ENCODE measurements at regions not wholly inside any gene's neighbourhood (a gene's known extent, or its start where the extent isn't known, plus 50 kb on each side); places are given as distances from the start of the nearest gene placed in this dataset.

GRCh38 chr3:72088486-72089025 is 303.6 kb upstream of the PROK2 start (continued):
- TF ChIP-seq, protein P1, sequence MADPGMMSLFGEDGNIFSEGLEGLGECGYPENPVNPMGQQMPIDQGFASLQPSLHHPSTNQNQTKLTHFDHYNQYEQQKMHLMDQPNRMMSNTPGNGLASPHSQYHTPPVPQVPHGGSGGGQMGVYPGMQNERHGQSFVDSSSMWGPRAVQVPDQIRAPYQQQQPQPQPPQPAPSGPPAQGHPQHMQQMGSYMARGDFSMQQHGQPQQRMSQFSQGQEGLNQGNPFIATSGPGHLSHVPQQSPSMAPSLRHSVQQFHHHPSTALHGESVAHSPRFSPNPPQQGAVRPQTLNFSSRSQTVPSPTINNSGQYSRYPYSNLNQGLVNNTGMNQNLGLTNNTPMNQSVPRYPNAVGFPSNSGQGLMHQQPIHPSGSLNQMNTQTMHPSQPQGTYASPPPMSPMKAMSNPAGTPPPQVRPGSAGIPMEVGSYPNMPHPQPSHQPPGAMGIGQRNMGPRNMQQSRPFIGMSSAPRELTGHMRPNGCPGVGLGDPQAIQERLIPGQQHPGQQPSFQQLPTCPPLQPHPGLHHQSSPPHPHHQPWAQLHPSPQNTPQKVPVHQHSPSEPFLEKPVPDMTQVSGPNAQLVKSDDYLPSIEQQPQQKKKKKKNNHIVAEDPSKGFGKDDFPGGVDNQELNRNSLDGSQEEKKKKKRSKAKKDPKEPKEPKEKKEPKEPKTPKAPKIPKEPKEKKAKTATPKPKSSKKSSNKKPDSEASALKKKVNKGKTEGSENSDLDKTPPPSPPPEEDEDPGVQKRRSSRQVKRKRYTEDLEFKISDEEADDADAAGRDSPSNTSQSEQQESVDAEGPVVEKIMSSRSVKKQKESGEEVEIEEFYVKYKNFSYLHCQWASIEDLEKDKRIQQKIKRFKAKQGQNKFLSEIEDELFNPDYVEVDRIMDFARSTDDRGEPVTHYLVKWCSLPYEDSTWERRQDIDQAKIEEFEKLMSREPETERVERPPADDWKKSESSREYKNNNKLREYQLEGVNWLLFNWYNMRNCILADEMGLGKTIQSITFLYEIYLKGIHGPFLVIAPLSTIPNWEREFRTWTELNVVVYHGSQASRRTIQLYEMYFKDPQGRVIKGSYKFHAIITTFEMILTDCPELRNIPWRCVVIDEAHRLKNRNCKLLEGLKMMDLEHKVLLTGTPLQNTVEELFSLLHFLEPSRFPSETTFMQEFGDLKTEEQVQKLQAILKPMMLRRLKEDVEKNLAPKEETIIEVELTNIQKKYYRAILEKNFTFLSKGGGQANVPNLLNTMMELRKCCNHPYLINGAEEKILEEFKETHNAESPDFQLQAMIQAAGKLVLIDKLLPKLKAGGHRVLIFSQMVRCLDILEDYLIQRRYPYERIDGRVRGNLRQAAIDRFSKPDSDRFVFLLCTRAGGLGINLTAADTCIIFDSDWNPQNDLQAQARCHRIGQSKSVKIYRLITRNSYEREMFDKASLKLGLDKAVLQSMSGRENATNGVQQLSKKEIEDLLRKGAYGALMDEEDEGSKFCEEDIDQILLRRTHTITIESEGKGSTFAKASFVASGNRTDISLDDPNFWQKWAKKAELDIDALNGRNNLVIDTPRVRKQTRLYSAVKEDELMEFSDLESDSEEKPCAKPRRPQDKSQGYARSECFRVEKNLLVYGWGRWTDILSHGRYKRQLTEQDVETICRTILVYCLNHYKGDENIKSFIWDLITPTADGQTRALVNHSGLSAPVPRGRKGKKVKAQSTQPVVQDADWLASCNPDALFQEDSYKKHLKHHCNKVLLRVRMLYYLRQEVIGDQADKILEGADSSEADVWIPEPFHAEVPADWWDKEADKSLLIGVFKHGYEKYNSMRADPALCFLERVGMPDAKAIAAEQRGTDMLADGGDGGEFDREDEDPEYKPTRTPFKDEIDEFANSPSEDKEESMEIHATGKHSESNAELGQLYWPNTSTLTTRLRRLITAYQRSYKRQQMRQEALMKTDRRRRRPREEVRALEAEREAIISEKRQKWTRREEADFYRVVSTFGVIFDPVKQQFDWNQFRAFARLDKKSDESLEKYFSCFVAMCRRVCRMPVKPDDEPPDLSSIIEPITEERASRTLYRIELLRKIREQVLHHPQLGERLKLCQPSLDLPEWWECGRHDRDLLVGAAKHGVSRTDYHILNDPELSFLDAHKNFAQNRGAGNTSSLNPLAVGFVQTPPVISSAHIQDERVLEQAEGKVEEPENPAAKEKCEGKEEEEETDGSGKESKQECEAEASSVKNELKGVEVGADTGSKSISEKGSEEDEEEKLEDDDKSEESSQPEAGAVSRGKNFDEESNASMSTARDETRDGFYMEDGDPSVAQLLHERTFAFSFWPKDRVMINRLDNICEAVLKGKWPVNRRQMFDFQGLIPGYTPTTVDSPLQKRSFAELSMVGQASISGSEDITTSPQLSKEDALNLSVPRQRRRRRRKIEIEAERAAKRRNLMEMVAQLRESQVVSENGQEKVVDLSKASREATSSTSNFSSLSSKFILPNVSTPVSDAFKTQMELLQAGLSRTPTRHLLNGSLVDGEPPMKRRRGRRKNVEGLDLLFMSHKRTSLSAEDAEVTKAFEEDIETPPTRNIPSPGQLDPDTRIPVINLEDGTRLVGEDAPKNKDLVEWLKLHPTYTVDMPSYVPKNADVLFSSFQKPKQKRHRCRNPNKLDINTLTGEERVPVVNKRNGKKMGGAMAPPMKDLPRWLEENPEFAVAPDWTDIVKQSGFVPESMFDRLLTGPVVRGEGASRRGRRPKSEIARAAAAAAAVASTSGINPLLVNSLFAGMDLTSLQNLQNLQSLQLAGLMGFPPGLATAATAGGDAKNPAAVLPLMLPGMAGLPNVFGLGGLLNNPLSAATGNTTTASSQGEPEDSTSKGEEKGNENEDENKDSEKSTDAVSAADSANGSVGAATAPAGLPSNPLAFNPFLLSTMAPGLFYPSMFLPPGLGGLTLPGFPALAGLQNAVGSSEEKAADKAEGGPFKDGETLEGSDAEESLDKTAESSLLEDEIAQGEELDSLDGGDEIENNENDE (IDR thresholded peaks at IDR 0.05; ENCODE audit: insufficient replicate concordance, low read length): no peak
- TF ChIP-seq PHF8 (conservative IDR thresholded peaks at IDR 0.05; ENCODE audit: low read depth, low read length) (no peak), MAX (IDR thresholded peaks at IDR 0.05) (no peak)

Data from H1 (cell line).